H9 (cell line): ENCODE measurements at regions not wholly inside any gene's neighbourhood (a gene's known extent, or its start where the extent isn't known, plus 50 kb on each side); places are given as distances from the start of the nearest gene placed in this dataset.

Experiments
- DNase-seq: peaks from one replicate; pipeline ENCODE4 v3.0.0-alpha.2; 2017
- H2AFZ ChIP-seq: one replicate; pipeline ENCODE4 v1.6.1; 2013; ENCODE audit warnings: mild to moderate bottlenecking, low read length, control low read depth, moderate library complexity
- H2AK5ac ChIP-seq: 2 replicates; pipeline ENCODE4 v1.6.1; 2013; ENCODE audit warnings: low read length, control low read depth, mixed read lengths; ENCODE audit not compliant: insufficient read length
- H2BK120ac ChIP-seq: one replicate; pipeline ENCODE4 v1.6.1; 2013; ENCODE audit warnings: low read depth, mild to moderate bottlenecking, low read length, control low read depth, inconsistent platforms; ENCODE audit not compliant: poor library complexity, severe bottlenecking
- H2BK12ac ChIP-seq: 2 replicates; pipeline ENCODE4 v1.6.1; 2013; ENCODE audit warnings: low read length, control low read depth, mixed read lengths, low read depth; ENCODE audit not compliant: insufficient read length
- H2BK15ac ChIP-seq: 2 replicates; pipeline ENCODE4 v1.6.1; 2013; ENCODE audit warnings: low read depth, low read length, control low read depth
- H2BK20ac ChIP-seq: one replicate; pipeline ENCODE4 v1.6.1; 2013; ENCODE audit warnings: low read depth, mild to moderate bottlenecking, low read length, control low read depth, inconsistent platforms; ENCODE audit not compliant: poor library complexity, severe bottlenecking
- H2BK5ac ChIP-seq: 2 replicates; pipeline ENCODE4 v1.6.1; 2013; ENCODE audit warnings: low read length, control low read depth, mixed read lengths; ENCODE audit not compliant: insufficient read length
- H3K14ac ChIP-seq: 2 replicates; pipeline ENCODE4 v1.6.1; 2013; ENCODE audit warnings: low read length, control low read depth; ENCODE audit not compliant: insufficient read depth
- H3K18ac ChIP-seq: 2 replicates; pipeline ENCODE4 v1.6.1; 2013; ENCODE audit warnings: low read depth, mild to moderate bottlenecking, mixed read lengths, low read length, control low read depth; ENCODE audit not compliant: insufficient read length
- H3K23ac ChIP-seq: 2 replicates; pipeline ENCODE4 v1.6.1; 2013; ENCODE audit warnings: low read length, control low read depth, mixed read lengths, low read depth; ENCODE audit not compliant: insufficient read length
- H3K23me2 ChIP-seq: 2 replicates; pipeline ENCODE4 v1.6.1; 2013; ENCODE audit warnings: low read depth, mild to moderate bottlenecking, mixed read lengths, low read length, control low read depth; ENCODE audit not compliant: insufficient read length, poor library complexity, severe bottlenecking
- H3K27ac ChIP-seq: 2 replicates; pipeline ENCODE4 v1.5.1; 2013; ENCODE audit warnings: low read length, control low read depth, mixed read lengths, low read depth; ENCODE audit not compliant: insufficient read length
- H3K27me3 ChIP-seq: 2 replicates; pipeline ENCODE4 v1.6.1; 2013; ENCODE audit warnings: low read length, control low read depth, inconsistent platforms; ENCODE audit not compliant: insufficient read depth
- H3K4ac ChIP-seq: 2 replicates; pipeline ENCODE4 v1.6.1; 2013; ENCODE audit warnings: low read depth, mild to moderate bottlenecking, control low read depth, inconsistent platforms, low read length, moderate library complexity
- H3K4me1 ChIP-seq: 2 replicates; pipeline ENCODE4 v1.6.1; 2013; ENCODE audit warnings: low read length, control low read depth, inconsistent platforms; ENCODE audit not compliant: insufficient read depth
- H3K4me2 ChIP-seq: 2 replicates; pipeline ENCODE4 v1.6.1; 2013; ENCODE audit warnings: low read length, control low read depth, mixed read lengths; ENCODE audit not compliant: insufficient read length, insufficient read depth
- H3K56ac ChIP-seq: 2 replicates; pipeline ENCODE4 v1.6.1; 2013; ENCODE audit warnings: low read depth, mild to moderate bottlenecking, mixed read lengths, low read length, control low read depth; ENCODE audit not compliant: insufficient read length
- H3K79me1 ChIP-seq: 2 replicates; pipeline ENCODE4 v1.6.1; 2013; ENCODE audit warnings: low read depth, mild to moderate bottlenecking, moderate library complexity, low read length, control low read depth, inconsistent platforms; ENCODE audit not compliant: insufficient read depth, poor library complexity, severe bottlenecking
- H3K79me2 ChIP-seq: 2 replicates; pipeline ENCODE4 v1.6.1; 2013; ENCODE audit warnings: low read length, control low read depth, inconsistent platforms; ENCODE audit not compliant: insufficient read depth
- H3K9ac ChIP-seq: 2 replicates; pipeline ENCODE4 v1.6.1; 2013; ENCODE audit warnings: low read length, control low read depth, mixed read lengths; ENCODE audit not compliant: insufficient read length; ENCODE audit errors: extremely low read depth
- H3K9me3 ChIP-seq: one replicate; pipeline ENCODE4 v1.6.1; 2013; ENCODE audit warnings: low read depth, low read length, inconsistent platforms; ENCODE audit not compliant: control insufficient read depth
- H3T11ph ChIP-seq: one replicate; pipeline ENCODE4 v1.6.1; 2013; ENCODE audit warnings: mild to moderate bottlenecking, low read length, control low read depth, inconsistent platforms
- H4K20me1 ChIP-seq: one replicate; pipeline ENCODE4 v1.6.1; 2013; ENCODE audit not compliant: control insufficient read depth, insufficient read length, insufficient read depth
- H4K5ac ChIP-seq: 2 replicates; pipeline ENCODE4 v1.6.1; 2013; ENCODE audit warnings: low read depth, mild to moderate bottlenecking, mixed read lengths, low read length, control low read depth; ENCODE audit not compliant: insufficient read length
- H4K8ac ChIP-seq: replicated peaks from 2 replicates; pipeline ENCODE4 v1.6.1; 2013; ENCODE audit warnings: low read length, control low read depth, mixed read lengths, low read depth; ENCODE audit not compliant: insufficient read length
- H4K91ac ChIP-seq: 2 replicates; pipeline ENCODE4 v1.6.1; 2013; ENCODE audit warnings: low read depth, mild to moderate bottlenecking, moderate library complexity, mixed read lengths, low read length, control low read depth; ENCODE audit not compliant: insufficient read length
- H3K27ac Mint-ChIP-seq, 3 experiments: 2 replicates in 2 of 3; 3 replicates in 1 of 3; pipeline ENCODE4 v1.8.0; 2020 to 2021; ENCODE audit warnings: mixed read lengths in 3 of 3, mild to moderate bottlenecking in 1 of 3, moderate library complexity in 1 of 3
- H3K27me3 Mint-ChIP-seq: 2 replicates; pipeline ENCODE4 v1.8.0; 2021; ENCODE audit warnings: low read depth, mild to moderate bottlenecking, moderate library complexity, mixed read lengths
- H3K36me3 Mint-ChIP-seq, 3 experiments: 2 replicates in 2 of 3; 3 replicates in 1 of 3; pipeline ENCODE4 v1.8.0; 2020 to 2021; ENCODE audit warnings: low read depth in 3 of 3, mixed read lengths in 3 of 3; ENCODE audit not compliant: insufficient read depth in 1 of 3
- H3K4me1 Mint-ChIP-seq, 2 experiments: 2 replicates each; pipeline ENCODE4 v1.8.0; 2020; ENCODE audit warnings: mixed read lengths in 2 of 2
- H3K4me3 Mint-ChIP-seq, 2 experiments: 2 replicates in 1 of 2; 3 replicates in 1 of 2; pipeline ENCODE4 v1.8.0; 2020 to 2021; ENCODE audit warnings: mild to moderate bottlenecking in 2 of 2, mixed read lengths in 2 of 2, moderate library complexity in 1 of 2
- H3K9me3 Mint-ChIP-seq, 2 experiments: 2 replicates in 1 of 2; 3 replicates in 1 of 2; pipeline ENCODE4 v1.8.0; 2020; ENCODE audit warnings: mild to moderate bottlenecking in 2 of 2, mixed read lengths in 2 of 2, moderate library complexity in 1 of 2
- WGBS: extraction: QIAGEN DNeasy Blood & Tissue Kit; methylation state at CpG from one replicate; pipeline ENCODE4 v1.1.7; 2013; ENCODE audit warnings: missing lambda C conversion rate, low lambda C conversion rate, mixed read lengths; ENCODE audit not compliant: insufficient read length; ENCODE audit errors: extremely low coverage; 5-methylcytosine and 5-hydroxymethylcytosine counted together
- TF ChIP-seq, protein P1 (sequence below): fragments of 200-600 bp; sonication (generic); conservative IDR thresholded peaks from 3 replicates; pipeline ENCODE4 v1.8.0; 2021; ENCODE audit warnings: antibody characterized with exemption, mild to moderate bottlenecking

DNA sequence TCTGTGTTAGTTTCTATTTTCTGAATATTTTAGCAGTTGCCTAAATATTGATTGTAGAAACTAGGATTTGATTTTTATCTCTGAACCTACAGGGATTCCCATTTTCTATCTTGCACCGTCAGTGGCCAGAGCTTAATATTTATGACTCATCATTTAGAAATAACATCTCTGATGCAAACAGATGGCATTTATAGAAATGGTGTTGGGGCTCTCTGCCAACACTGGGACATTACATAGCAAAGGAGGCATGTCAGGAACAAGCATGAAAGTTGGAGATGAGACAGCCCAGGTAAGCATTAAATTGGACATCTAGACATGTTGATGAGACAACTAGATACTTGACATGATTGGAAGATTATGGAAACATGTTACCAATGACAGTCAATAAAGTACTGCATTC is 165.3 kb upstream of the SYT4 start:
- H3K18ac ChIP-seq, result no peak overlapping the region
- Mint-ChIP-seq H3K27ac (no peak overlapping the region), H3K36me3 (peaks cover 16 to 28% (median 17%) of the 10 kb centered on the region in 3 experiments), H3K4me1 (no peaks in the 10 kb centered on the region), H3K9me3 (peaks cover 28 to 29% of the 10 kb centered on the region in 2 experiments), H3K27me3 (no peaks in the 10 kb centered on the region), H3K4me3 (no peak overlapping the region)
- H2BK12ac ChIP-seq, result no peak overlapping the region
- H2BK5ac ChIP-seq, result no peak overlapping the region
- H3K14ac ChIP-seq, result no peak overlapping the region
- no peaks in the 10 kb centered on the region for H3K9me3 ChIP-seq
- H2BK120ac ChIP-seq, result no peak overlapping the region
- no peak overlapping the region for H4K91ac ChIP-seq
- H3T11ph ChIP-seq, result no peak overlapping the region
- H3K4ac ChIP-seq, result no peak overlapping the region
- no peak overlapping the region for H2AFZ ChIP-seq
- TF ChIP-seq, protein P1, sequence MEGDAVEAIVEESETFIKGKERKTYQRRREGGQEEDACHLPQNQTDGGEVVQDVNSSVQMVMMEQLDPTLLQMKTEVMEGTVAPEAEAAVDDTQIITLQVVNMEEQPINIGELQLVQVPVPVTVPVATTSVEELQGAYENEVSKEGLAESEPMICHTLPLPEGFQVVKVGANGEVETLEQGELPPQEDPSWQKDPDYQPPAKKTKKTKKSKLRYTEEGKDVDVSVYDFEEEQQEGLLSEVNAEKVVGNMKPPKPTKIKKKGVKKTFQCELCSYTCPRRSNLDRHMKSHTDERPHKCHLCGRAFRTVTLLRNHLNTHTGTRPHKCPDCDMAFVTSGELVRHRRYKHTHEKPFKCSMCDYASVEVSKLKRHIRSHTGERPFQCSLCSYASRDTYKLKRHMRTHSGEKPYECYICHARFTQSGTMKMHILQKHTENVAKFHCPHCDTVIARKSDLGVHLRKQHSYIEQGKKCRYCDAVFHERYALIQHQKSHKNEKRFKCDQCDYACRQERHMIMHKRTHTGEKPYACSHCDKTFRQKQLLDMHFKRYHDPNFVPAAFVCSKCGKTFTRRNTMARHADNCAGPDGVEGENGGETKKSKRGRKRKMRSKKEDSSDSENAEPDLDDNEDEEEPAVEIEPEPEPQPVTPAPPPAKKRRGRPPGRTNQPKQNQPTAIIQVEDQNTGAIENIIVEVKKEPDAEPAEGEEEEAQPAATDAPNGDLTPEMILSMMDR, result no peak
- no peak overlapping the region for H3K4me2 ChIP-seq
- no peak overlapping the region for H4K8ac ChIP-seq
- no peaks in the 10 kb centered on the region for H3K27me3 ChIP-seq
- H3K23me2 ChIP-seq, result no peaks in the 10 kb centered on the region
- no peak overlapping the region for H3K23ac ChIP-seq
- H2BK15ac ChIP-seq, result no peak overlapping the region
- no peak overlapping the region for H3K9ac ChIP-seq
- no peaks in the 10 kb centered on the region for H4K20me1 ChIP-seq
- H3K4me1 ChIP-seq, result no peaks in the 10 kb centered on the region
- H3K27ac ChIP-seq, result no peak overlapping the region
- H3K79me2 ChIP-seq, result no peaks in the 10 kb centered on the region
- H2BK20ac ChIP-seq, result no peak overlapping the region
- DNase-seq, result no peak
- H4K5ac ChIP-seq, result no peak overlapping the region
- no CpG with 5 or more reads among the region's 1 CpG for WGBS
- no peak overlapping the region for H2AK5ac ChIP-seq
- no peaks in the 10 kb centered on the region for H3K79me1 ChIP-seq
- H3K56ac ChIP-seq, result no peak overlapping the region
